A673 (cell line): ENCODE measurements at regions not wholly inside any gene's neighbourhood (a gene's known extent, or its start where the extent isn't known, plus 50 kb on each side); places are given as distances from the start of the nearest gene placed in this dataset.

ENCODE experiments used
- BruUV-seq: library from RNA; stranded (reverse); fragments of 400-500 nt; replicated peaks from 2 replicates; lab custom pipeline; 2021; lab: Mats Ljungman, UMichigan
- CTCF ChIA-PET: fragments of 300-600 bp; sonication (Branson Sonifier 250); formaldehyde crosslinking; loops from one replicate; lab custom pipeline; 2022; ENCODE audit warnings: antibody characterized with exemption; lab: Charles Lee
- POLR2A ChIA-PET: fragments of 300-600 bp; sonication (Branson Sonifier 250); formaldehyde crosslinking; loops from one replicate; lab custom pipeline; 2022; ENCODE audit warnings: antibody characterized with exemption; ENCODE audit not compliant: low non-redundant PET; lab: Charles Lee
- DNase-seq: peaks from one replicate; pipeline ENCODE4 v3.0.0-alpha.2; 2015; ENCODE audit warnings: low spot score
- H3K27ac ChIP-seq: fragments of 200-600 bp; sonication (generic); 2 replicates; pipeline ENCODE4 v1.5.1; 2016; ENCODE audit warnings: mixed run types, low read depth, mild to moderate bottlenecking, mixed read lengths, antibody characterized with exemption, low read length; ENCODE audit not compliant: poor library complexity, severe bottlenecking
- H3K27me3 ChIP-seq: fragments of 200-600 bp; sonication (generic); replicated peaks from 2 replicates; pipeline ENCODE4 v1.6.1; 2017; ENCODE audit warnings: mixed run types, low read depth, mild to moderate bottlenecking, mixed read lengths, antibody characterized with exemption, low read length; ENCODE audit not compliant: insufficient read depth, poor library complexity
- H3K36me3 ChIP-seq: fragments of 200-600 bp; sonication (generic); 2 replicates; pipeline ENCODE4 v1.6.1; 2016; ENCODE audit warnings: mixed run types, mild to moderate bottlenecking, mixed read lengths, antibody characterized with exemption, low read length; ENCODE audit not compliant: insufficient read depth, poor library complexity, severe bottlenecking
- H3K4me1 ChIP-seq: fragments of 200-600 bp; sonication (generic); 2 replicates; pipeline ENCODE4 v1.6.1; 2017; ENCODE audit warnings: mixed run types, mild to moderate bottlenecking, mixed read lengths, antibody characterized with exemption, low read length; ENCODE audit not compliant: insufficient read depth, poor library complexity, severe bottlenecking
- H3K4me3 ChIP-seq: fragments of 200-600 bp; sonication (generic); 2 replicates; pipeline ENCODE4 v1.5.1; 2016; ENCODE audit warnings: low read depth, mixed run types, mild to moderate bottlenecking, mixed read lengths, low read length; ENCODE audit not compliant: poor library complexity, severe bottlenecking
- H3K9me3 ChIP-seq: fragments of 200-600 bp; sonication (generic); 2 replicates; pipeline ENCODE4 v1.6.1; 2016; ENCODE audit warnings: mixed run types, low read depth, mild to moderate bottlenecking, mixed read lengths, antibody characterized with exemption, low read length; ENCODE audit not compliant: poor library complexity, severe bottlenecking
- EZH2 ChIP-seq: fragments of 200-600 bp; sonication (generic); IDR thresholded peaks from 2 replicates; pipeline ENCODE4 v1.6.1; 2017; ENCODE audit warnings: borderline replicate concordance, low read depth, mild to moderate bottlenecking, mixed read lengths, antibody characterized with exemption, low read length; ENCODE audit not compliant: poor library complexity, severe bottlenecking
- intact Hi-C: fragments of 100-400 bp; cut with micrococcal nuclease; formaldehyde crosslinking; loops from one replicate; pipeline ENCODE4 v1.10.0; 2022; ENCODE audit not compliant: unreplicated experiment
- TF ChIP-seq, protein P1 (sequence below): fragments of 300-800, 200-600 bp; sonication (generic); conservative IDR thresholded peaks from 2 replicates; pipeline ENCODE4 v1.5.1; 2017; ENCODE audit warnings: low read depth, mild to moderate bottlenecking, antibody characterized with exemption, low read length, moderate library complexity, mixed read lengths

DNA sequence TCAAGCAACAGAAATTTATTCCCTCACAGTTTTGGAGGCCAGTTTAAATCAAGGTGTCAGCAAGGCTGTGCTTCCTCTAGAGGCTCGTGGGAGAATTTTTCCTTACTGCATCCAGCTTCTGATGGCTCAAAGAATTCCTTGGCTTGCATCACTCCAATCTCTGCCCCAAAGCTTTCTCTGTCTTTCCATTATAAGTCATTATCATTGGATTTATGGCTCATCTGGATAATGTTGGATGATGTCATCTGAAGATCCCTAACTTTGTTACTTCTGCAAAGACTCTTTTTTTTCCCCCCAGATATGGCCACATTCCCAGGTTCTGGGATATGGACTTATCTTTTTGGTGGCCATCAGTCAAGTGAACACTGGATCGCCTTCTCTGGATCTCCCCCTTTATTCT is 146.3 kb upstream of the B3GAT2 start:
- Histone ChIP-seq H3K4me1 (no peaks in the 10 kb centered on the region), H3K9me3 (no peaks in the 10 kb centered on the region), H3K4me3 (no peak overlapping the region), H3K36me3 (no peaks in the 10 kb centered on the region), H3K27ac (no peak overlapping the region), H3K27me3 (peaks cover 9% of the 10 kb centered on the region)
- ChIA-PET CTCF (no interaction called here), POLR2A (no interaction called here)
- peak; percentile 19 for DNase-seq
- no peak for TF ChIP-seq EZH2
- TF ChIP-seq, protein P1, sequence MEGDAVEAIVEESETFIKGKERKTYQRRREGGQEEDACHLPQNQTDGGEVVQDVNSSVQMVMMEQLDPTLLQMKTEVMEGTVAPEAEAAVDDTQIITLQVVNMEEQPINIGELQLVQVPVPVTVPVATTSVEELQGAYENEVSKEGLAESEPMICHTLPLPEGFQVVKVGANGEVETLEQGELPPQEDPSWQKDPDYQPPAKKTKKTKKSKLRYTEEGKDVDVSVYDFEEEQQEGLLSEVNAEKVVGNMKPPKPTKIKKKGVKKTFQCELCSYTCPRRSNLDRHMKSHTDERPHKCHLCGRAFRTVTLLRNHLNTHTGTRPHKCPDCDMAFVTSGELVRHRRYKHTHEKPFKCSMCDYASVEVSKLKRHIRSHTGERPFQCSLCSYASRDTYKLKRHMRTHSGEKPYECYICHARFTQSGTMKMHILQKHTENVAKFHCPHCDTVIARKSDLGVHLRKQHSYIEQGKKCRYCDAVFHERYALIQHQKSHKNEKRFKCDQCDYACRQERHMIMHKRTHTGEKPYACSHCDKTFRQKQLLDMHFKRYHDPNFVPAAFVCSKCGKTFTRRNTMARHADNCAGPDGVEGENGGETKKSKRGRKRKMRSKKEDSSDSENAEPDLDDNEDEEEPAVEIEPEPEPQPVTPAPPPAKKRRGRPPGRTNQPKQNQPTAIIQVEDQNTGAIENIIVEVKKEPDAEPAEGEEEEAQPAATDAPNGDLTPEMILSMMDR: no peak
- intact Hi-C loops: no loop called here
- BruUV-seq: no TSS peak

DNA sequence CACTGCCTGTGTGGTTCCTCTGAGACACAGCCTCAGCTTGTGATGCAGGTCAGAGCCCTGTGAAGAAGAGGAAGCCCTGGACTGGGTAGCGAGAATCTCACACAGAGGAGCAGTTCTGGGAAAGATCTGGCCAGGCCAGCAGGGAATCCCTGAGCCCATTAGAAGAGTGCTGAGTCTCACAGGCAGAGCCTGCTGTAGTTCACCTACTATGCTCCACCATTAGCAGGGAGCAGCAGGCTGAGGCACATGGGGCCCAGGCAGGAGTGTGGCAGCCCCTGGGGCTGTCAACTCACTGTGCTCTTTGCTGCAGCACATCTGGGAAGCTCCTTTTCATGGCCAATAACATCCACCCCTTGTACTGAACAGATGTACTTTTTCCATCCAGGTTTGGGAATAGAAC is 146.8 kb upstream of the B3GAT2 start:
- TF ChIP-seq, protein P1: no peak
- no peak for TF ChIP-seq EZH2
- Histone ChIP-seq H3K4me3 (no peak overlapping the region), H3K27me3 (peaks cover 5% of the 10 kb centered on the region), H3K27ac (no peak overlapping the region), H3K36me3 (no peaks in the 10 kb centered on the region), H3K9me3 (no peaks in the 10 kb centered on the region), H3K4me1 (no peaks in the 10 kb centered on the region)
- no TSS peak for BruUV-seq
- POLR2A ChIA-PET: no interaction called here
- intact Hi-C loops: no loop called here
- CTCF ChIA-PET: no interaction called here
- no peak for DNase-seq

DNA sequence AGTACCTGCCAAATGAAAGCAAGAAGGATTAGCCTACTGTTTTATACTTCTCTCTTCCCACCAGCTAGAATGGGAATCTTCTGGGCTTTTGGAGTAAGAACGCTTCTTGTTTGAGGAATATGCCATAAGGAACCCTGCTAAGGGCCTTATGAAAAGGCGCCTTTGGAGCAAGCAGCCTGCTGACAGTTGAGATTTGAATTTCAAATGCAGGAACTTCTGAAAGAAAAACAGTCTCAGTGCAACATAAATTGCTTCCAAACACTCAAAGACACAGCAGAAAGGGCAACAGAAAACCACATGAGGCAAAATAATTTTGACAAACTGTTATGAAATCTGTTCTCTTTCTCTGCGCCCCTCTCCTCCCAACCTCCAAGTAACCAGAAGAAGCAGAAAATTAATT is 149.4 kb upstream of the B3GAT2 start:
- TF ChIP-seq EZH2: no peak
- TF ChIP-seq, protein P1: no peak
- Histone ChIP-seq H3K36me3 (no peaks in the 10 kb centered on the region), H3K27me3 (peaks cover under 1% of the 10 kb centered on the region), H3K27ac (no peak overlapping the region), H3K4me3 (no peak overlapping the region), H3K4me1 (no peaks in the 10 kb centered on the region), H3K9me3 (no peaks in the 10 kb centered on the region)
- ChIA-PET POLR2A (no interaction called here), CTCF (no interaction called here)
- no TSS peak for BruUV-seq
- no peak for DNase-seq
- intact Hi-C loops: no loop called here
